GM20000 (cell line): ENCODE measurements at regions not wholly inside any gene's neighbourhood (a gene's known extent, or its start where the extent isn't known, plus 50 kb on each side); places are given as distances from the start of the nearest gene placed in this dataset.

ENCODE experiments used
- DNase-seq: peaks from one replicate; pipeline ENCODE4 v3.0.0; 2012; ENCODE audit warnings: low spot score
- TF ChIP-seq, protein P1 (sequence below): IDR thresholded peaks from 2 replicates; pipeline ENCODE4 v1.5.1; 2012; ENCODE audit warnings: mild to moderate bottlenecking, control low read depth; ENCODE audit errors: extremely low read depth, missing control alignments

DNA sequence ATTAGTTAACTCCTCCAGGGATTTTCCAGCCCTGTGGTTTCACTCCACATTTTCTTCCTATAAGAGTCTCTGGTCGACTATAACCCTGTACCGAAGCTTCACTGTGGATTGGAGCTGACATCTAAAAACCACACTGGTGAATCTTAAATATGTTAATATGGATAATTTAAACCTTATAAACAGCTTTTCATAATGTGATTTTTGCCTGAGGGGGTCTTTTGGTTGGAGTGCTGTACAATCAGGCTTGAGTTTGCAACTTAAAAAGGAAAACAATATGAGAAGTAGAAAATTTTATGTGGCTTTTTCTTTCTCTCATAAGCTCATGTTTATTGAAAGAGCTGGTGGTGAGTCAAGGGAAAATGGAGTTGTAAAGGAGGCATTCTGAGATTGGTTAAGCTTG lies 313.7 kb downstream of the VPS13C start:
- TF ChIP-seq, protein P1, sequence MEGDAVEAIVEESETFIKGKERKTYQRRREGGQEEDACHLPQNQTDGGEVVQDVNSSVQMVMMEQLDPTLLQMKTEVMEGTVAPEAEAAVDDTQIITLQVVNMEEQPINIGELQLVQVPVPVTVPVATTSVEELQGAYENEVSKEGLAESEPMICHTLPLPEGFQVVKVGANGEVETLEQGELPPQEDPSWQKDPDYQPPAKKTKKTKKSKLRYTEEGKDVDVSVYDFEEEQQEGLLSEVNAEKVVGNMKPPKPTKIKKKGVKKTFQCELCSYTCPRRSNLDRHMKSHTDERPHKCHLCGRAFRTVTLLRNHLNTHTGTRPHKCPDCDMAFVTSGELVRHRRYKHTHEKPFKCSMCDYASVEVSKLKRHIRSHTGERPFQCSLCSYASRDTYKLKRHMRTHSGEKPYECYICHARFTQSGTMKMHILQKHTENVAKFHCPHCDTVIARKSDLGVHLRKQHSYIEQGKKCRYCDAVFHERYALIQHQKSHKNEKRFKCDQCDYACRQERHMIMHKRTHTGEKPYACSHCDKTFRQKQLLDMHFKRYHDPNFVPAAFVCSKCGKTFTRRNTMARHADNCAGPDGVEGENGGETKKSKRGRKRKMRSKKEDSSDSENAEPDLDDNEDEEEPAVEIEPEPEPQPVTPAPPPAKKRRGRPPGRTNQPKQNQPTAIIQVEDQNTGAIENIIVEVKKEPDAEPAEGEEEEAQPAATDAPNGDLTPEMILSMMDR: no peak
- no peak for DNase-seq

DNA sequence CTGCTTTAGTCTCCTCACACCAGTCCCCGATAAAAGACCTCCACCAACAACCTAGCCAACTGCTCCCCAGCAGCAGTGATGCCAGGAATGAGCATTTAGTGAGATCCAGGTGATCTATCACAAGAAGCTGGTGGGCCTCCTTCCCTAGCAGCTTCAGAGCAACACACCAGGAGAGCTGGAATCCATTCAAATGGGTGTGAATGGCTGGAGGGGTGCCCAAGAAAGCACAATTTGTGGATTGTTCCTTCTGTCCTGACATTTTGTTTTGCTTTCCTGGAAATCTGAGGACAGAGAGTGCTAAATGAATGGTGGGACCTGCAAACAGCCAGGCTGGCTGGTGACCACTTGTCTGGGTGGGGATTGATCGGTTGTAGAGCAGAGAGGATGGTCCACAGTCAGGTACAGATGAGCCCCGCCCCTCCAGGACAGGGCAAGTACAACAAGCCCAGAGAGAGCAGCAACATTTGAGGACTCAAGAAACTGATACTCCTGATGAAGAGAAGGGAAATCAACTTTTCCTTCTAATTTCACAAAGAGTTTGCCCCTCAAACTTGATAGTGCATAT lies 316.8 kb downstream of the VPS13C start:
- no peak for DNase-seq

DNA sequence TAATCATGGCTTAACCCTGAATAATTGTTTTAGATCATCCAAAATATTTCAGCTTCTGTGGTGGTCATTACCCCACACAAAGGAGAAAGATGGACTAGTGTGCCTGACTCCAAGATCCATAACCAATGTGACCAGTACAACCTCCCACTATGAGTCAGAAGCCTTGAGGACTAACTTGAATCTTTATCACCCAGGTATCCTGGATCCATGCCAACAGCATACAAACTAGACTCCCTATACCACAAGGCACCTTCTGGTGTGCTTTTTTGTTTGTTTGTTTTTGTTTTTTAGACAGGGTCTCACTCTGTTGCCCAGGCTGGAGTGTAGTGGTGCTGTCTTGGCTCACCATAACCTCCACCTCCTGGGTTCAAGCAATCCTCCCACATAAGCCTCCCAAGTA lies 317.7 kb downstream of the VPS13C start:
- TF ChIP-seq, protein P1: no peak
- no peak for DNase-seq

More for the DNA sequence above, 316.8 kb downstream of the VPS13C start:
- TF ChIP-seq, protein P1: no peak

DNA sequence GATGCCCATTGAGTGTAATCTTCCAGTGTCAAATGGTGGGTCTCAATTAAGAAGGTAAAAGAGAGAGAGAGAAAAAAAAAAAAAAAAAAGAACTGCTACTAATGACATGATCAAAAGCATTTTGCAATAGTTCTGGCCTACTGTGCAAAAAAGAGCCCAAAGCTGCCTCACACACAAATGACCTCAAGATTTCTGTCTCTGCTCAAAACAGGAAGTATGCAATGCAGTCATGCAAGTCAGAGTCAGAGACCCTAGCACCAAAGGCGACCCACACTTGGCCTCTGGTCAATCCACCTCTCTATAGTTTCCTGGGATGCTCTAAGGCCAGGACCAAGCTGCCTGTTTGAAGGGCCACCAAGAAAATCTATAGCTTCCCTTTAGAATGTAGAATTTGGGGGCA lies 323.5 kb downstream of the VPS13C start:
- TF ChIP-seq, protein P1: no peak
- no peak for DNase-seq

DNA sequence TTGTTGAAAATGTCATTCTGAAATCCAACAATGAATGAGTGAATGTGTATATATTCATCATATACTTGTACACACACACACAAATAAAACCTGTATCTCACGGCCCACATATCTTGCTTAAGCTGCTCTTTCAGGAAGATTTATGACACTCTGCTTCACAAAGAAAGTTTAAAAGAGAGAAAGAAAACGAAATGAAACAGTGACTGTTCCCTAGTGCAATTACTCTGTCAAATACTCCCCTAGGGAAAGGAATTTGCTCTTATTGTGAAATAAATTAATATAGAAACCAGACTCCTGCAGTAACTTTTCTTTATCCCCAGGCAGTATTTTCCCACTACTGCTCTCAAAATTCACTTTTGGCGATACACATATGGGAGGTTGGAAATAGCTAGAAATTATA lies 329.1 kb downstream of the VPS13C start:
- no peak for DNase-seq
- TF ChIP-seq, protein P1: no peak

DNA sequence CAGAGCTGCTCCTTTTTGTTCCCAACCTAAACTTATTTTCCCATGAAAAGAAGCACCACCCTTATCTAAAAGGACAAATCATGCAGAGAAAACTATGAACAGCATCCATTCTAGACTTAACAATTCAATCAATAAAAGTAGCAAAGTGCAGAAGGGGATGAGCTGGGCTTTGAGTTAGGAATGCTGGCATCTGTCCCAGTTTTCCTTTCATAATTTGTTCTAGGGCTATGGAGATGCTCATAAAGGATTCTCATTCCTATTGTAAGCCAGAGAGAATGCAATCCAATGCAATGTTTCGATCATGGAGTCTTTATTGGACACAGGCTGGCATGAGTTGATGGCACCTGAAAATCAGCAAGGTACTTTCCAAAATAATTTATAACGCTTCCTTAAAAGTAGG lies 330.6 kb downstream of the VPS13C start:
- DNase-seq: no peak
- TF ChIP-seq, protein P1: no peak

DNA sequence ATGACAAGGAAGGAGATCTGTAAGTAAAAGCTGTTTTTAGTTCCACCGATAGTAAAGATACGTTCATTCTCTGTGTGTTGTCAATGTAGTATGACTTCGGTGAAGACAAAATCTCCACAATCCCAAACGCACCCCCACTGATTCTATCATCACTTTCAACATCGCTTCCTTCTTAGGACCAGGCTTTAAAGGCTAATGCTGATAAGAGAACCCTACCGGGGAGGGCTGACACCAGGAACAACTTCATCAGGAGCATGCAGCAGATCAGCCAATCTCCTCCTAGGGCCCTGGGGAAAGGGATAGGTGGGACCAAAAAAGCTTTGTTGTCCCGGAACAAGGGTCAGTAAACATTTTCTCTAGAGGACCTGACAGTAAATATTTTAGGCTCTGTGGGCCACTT lies 334.1 kb downstream of the VPS13C start:
- TF ChIP-seq, protein P1: no peak
- DNase-seq: no peak
